ENCODE measurements at regions not wholly inside any gene's neighbourhood (a gene's known extent, or its start where the extent isn't known, plus 50 kb on each side); places are given as distances from the start of the nearest gene placed in this dataset.

DNA sequence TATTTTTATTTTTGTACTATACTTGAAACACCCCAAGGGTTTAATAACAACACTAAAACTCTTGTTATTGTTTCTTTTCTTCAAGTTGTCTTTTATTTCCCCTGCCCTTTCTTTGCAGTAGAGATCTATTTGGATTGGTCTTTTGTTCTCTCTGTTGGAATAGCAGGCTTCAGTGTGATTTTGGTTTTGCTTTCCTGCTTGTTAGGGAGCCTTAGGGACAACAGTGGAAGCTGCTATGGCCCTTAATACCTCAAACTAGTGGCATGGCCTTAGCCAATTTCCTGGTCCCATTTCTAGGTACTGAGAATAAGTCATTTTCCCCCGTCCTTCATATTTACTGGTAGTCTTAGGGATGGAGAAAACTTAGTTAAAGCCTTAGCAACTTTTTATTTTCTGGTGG, 535.4 kb upstream of the NDST4 start:
- no peak for FAIRE-seq
- DNase-seq (ENCODE audit: insufficient read length, low spot score), result no peak
- TF ChIP-seq, protein P1, sequence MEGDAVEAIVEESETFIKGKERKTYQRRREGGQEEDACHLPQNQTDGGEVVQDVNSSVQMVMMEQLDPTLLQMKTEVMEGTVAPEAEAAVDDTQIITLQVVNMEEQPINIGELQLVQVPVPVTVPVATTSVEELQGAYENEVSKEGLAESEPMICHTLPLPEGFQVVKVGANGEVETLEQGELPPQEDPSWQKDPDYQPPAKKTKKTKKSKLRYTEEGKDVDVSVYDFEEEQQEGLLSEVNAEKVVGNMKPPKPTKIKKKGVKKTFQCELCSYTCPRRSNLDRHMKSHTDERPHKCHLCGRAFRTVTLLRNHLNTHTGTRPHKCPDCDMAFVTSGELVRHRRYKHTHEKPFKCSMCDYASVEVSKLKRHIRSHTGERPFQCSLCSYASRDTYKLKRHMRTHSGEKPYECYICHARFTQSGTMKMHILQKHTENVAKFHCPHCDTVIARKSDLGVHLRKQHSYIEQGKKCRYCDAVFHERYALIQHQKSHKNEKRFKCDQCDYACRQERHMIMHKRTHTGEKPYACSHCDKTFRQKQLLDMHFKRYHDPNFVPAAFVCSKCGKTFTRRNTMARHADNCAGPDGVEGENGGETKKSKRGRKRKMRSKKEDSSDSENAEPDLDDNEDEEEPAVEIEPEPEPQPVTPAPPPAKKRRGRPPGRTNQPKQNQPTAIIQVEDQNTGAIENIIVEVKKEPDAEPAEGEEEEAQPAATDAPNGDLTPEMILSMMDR (IDR thresholded peaks at IDR 0.05; ENCODE audit: insufficient read depth, missing control alignments), result no peak

DNA sequence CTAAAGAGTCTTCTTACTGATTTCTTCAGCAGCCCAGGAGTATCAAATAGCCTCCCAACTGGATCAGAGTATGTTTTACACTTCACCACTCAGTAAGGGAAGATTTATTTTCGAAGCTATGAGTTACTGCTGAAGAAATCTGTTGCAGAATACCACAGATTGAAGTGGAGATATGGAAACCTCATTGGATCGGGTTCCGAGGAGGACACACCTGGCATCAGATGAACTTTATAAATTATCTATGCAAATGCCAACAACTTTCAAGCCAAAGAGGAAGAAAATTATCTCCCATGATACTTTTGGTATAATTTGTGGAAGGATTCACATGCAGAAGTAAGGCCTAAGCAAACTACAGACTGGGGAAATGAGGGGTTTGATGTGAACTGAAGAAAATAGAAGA, 515.9 kb upstream of the NDST4 start:
- FAIRE-seq (no peak), DNase-seq (ENCODE audit: insufficient read length, low spot score) (no peak)
- TF ChIP-seq, protein P1 (IDR thresholded peaks at IDR 0.05; ENCODE audit: insufficient read depth, missing control alignments), result no peak

DNA sequence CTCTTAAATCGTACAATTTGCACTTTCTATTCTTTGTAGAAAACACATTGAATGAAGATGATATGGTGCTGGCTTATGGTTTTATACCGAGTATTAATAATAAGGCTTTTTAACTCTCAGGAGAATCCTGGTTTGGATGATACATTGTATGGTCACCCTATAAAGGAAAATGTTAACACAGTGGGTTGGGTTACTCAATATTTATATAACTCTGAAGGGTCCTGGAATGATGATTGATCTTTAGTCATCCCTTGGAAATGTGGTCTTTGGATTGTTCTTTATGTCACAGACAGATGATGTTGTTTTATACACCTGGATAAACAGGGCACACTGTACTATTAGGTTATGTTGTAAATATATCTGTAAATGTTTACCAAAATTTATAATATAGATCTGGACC, 496.2 kb upstream of the NDST4 start:
- DNase-seq (ENCODE audit: insufficient read length, low spot score) (no peak), FAIRE-seq (no peak)
- TF ChIP-seq, protein P1 (IDR thresholded peaks at IDR 0.05; ENCODE audit: insufficient read depth, missing control alignments), result no peak

DNA sequence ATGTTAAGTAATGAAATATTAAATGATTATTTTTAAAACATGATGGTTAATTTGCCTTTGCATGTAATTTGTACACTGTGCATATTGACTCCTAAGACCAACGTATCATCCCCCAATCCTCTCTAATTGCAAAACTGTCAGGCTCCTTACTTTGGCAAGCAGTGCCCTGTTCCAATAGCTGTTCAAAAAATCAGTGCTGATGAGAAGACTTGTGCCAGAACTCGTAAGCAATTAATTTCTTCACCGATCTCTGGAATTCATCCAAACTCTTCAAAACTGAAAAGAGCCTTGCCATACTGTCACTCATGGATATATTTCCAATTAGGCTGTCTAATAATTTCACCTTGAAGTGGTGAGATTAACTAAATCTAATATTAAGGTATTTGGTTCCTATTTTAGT, 493.9 kb upstream of the NDST4 start:
- TF ChIP-seq, protein P1 (IDR thresholded peaks at IDR 0.05; ENCODE audit: insufficient read depth, missing control alignments), result no peak
- DNase-seq (ENCODE audit: insufficient read length, low spot score), result no peak
- no peak for FAIRE-seq

DNA sequence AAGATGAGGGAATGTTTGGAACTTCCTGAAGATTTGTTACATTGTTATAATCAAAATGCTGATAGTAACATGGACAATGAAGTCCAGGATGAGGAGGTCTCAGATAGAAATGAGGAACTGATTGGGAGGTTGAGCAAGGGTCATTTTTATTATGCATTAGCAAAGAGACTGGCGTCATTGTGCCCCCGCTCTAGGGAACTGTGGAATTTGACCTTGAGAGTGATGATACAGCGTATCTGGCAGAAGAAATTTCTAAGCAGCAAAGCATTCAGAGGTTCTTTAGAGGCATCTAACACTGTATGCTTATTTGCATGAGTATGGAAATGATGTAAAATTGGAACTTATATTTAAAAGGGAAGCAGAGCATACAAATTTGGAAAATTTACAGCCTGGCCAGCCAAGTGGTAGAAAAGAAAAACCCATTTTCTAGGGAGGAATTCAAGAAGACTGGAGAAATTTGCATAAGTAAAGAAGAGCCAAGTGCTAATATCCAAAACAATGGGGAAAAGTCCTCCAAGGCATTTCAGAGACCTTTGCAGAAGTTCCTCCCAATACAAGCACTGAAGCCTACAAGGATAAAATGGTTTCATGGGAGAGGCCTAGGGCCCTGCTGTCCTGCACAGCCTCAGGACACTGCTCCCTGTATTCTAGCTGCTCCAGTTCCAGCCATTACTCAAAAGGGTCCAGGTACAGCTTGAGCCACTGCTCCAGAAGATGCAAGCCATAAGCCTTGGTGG, 483.0 kb upstream of the NDST4 start:
- TF ChIP-seq, protein P1 (IDR thresholded peaks at IDR 0.05; ENCODE audit: insufficient read depth, missing control alignments), result no peak
- no peak for FAIRE-seq
- no peak for DNase-seq (ENCODE audit: insufficient read length, low spot score)

DNA sequence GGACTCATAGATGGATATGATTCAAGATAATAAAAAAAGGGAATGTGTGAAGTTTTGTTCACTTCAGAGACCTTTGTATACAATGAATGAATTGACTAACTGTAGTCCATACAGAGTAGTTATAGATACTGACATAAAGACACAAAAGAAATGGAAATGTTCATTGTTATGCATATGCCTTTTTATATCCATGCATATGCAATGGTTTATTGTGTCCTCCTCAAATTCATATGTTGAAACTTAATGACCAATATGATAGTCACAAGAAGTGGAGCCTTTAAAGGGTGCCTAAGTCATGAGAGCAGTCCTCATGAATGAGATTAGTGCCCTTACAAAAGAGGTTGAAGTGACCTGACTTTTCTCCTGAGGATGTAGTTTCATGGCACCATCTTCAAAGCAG, 467.5 kb upstream of the NDST4 start:
- FAIRE-seq (peak; percentile 51), DNase-seq (ENCODE audit: insufficient read length, low spot score) (no peak)
- TF ChIP-seq, protein P1 (IDR thresholded peaks at IDR 0.05; ENCODE audit: insufficient read depth, missing control alignments), result no peak

DNA sequence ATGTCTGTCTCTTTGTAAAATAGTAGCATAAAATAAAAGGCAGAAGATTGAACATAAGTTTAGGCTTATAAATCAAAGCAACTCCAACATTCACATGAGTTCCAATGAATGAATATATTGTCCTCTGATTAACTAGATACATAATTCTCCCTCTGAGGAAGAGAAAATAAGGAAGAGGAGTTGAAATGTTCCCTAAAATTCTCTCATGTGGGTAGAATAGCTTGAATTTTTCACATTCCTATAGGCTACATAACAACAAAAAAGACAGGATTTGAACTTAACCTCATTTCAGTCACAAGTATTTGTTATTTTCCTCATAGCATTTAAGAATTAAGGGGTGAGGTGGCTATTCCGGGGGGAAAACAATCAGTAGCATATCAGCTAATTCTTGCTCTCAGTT, 462.4 kb upstream of the NDST4 start:
- FAIRE-seq (no peak), DNase-seq (ENCODE audit: insufficient read length, low spot score) (no peak)
- TF ChIP-seq, protein P1 (IDR thresholded peaks at IDR 0.05; ENCODE audit: insufficient read depth, missing control alignments), result no peak
